Left ventricle myocardium inferior (tissue), 1 donor: ENCODE measurements at regions not wholly inside any gene's neighbourhood (a gene's known extent, or its start where the extent isn't known, plus 50 kb on each side); places are given as distances from the start of the nearest gene placed in this dataset.

Source experiments
- DNase-seq: peaks from one replicate; pipeline ENCODE4 v3.0.0-alpha.2; 2020
- H3K27ac ChIP-seq: fragments of 200-600 bp; replicated peaks from 2 replicates; pipeline ENCODE4 v1.8.0; 2021
- H3K27me3 ChIP-seq: fragments of 200-600 bp; 2 replicates; pipeline ENCODE4 v1.8.0; 2021; ENCODE audit warnings: low read depth
- H3K36me3 ChIP-seq: fragments of 200-600 bp; 2 replicates; pipeline ENCODE4 v1.8.0; 2021
- H3K4me1 ChIP-seq: fragments of 200-600 bp; 2 replicates; pipeline ENCODE4 v1.8.0; 2021
- H3K4me3 ChIP-seq: fragments of 200-600 bp; 2 replicates; pipeline ENCODE4 v1.8.0; 2021; ENCODE audit warnings: mild to moderate bottlenecking, moderate library complexity
- H3K9me3 ChIP-seq: fragments of 200-600 bp; replicated peaks from 2 replicates; pipeline ENCODE4 v1.8.0; 2021
- CTCF ChIP-seq: fragments of 200-600 bp; IDR thresholded peaks from 2 replicates; pipeline ENCODE4 v1.8.0; 2021; ENCODE audit warnings: antibody characterized with exemption, mild to moderate bottlenecking, borderline replicate concordance
- intact Hi-C: fragments of 100-400 bp; cut with micrococcal nuclease; formaldehyde crosslinking; loops from one replicate; pipeline ENCODE4 v1.11.0; 2022
- donor health status: DM: no; HTN: yes; CAD: no; lungs with severe emphysema.

- peaks cover 13% of the 10 kb centered on the region for H3K27me3 ChIP-seq
- no peak for DNase-seq
- H3K27ac ChIP-seq: no peak overlapping the region
- intact Hi-C loops: no loop called here
- H3K36me3 ChIP-seq: no peaks in the 10 kb centered on the region
- no peaks in the 10 kb centered on the region for H3K4me1 ChIP-seq
- no peak overlapping the region for H3K4me3 ChIP-seq
- TF ChIP-seq CTCF: no peak
- peaks cover 14% of the 10 kb centered on the region for H3K9me3 ChIP-seq
These were observed 361.6 kb downstream of the FGFR2 start for GRCh38 chr10:121236621-121237020.

GRCh38 chr10:121237718-121238117 is 360.5 kb downstream of the FGFR2 start:
- intact Hi-C loops: no loop called here
- no peak overlapping the region for H3K4me3 ChIP-seq

GRCh38 chr10:121240011-121240410 is 358.2 kb downstream of the FGFR2 start:
- DNase-seq: no peak
- Histone ChIP-seq H3K4me1 (no peaks in the 10 kb centered on the region), H3K27ac (no peak overlapping the region), H3K9me3 (peaks cover 14% of the 10 kb centered on the region), H3K4me3 (no peak overlapping the region), H3K36me3 (no peaks in the 10 kb centered on the region), H3K27me3 (peaks cover 17% of the 10 kb centered on the region)
- TF ChIP-seq CTCF: no peak
- intact Hi-C loops: no loop called here

More at GRCh38 chr10:121237718-121238117, 360.5 kb downstream of the FGFR2 start:
- no peak for DNase-seq
- Histone ChIP-seq H3K27me3 (peaks cover 13% of the 10 kb centered on the region), H3K36me3 (no peaks in the 10 kb centered on the region), H3K9me3 (peaks cover 14% of the 10 kb centered on the region), H3K27ac (no peak overlapping the region), H3K4me1 (no peaks in the 10 kb centered on the region)
- TF ChIP-seq CTCF: no peak

GRCh38 chr10:121240556-121240955 is 357.7 kb downstream of the FGFR2 start:
- no peaks in the 10 kb centered on the region for H3K4me1 ChIP-seq
- no peak for TF ChIP-seq CTCF
- peaks cover 21% of the 10 kb centered on the region for H3K27me3 ChIP-seq
- no peak overlapping the region for H3K27ac ChIP-seq
- H3K36me3 ChIP-seq: no peaks in the 10 kb centered on the region
- no peak overlapping the region for H3K4me3 ChIP-seq
- peaks cover 14% of the 10 kb centered on the region for H3K9me3 ChIP-seq
- intact Hi-C loops: no loop called here
- no peak for DNase-seq

- no peaks in the 10 kb centered on the region for H3K4me1 ChIP-seq
- H3K27me3 ChIP-seq: peaks cover 21% of the 10 kb centered on the region
- no peak overlapping the region for H3K4me3 ChIP-seq
- H3K36me3 ChIP-seq: no peaks in the 10 kb centered on the region
- no peak overlapping the region for H3K27ac ChIP-seq
- TF ChIP-seq CTCF: no peak
- H3K9me3 ChIP-seq: peaks cover 14% of the 10 kb centered on the region
- DNase-seq: no peak
- intact Hi-C loops: no loop called here
These were observed 356.9 kb downstream of the FGFR2 start for GRCh38 chr10:121241337-121241736.
